Nephron progenitor cell (in vitro differentiated cells): ENCODE measurements at regions not wholly inside any gene's neighbourhood (a gene's known extent, or its start where the extent isn't known, plus 50 kb on each side); places are given as distances from the start of the nearest gene placed in this dataset.
"Not testable (repeated sequence)": the region's sequence is repeated elsewhere in the genome, so short reads cannot be mapped to it uniquely, and the experiment has no call there.

Experiments used
- DNase-seq: peaks from one replicate; pipeline ENCODE4 v3.0.0; 2021
- H3K27ac Mint-ChIP-seq: 2 replicates; pipeline ENCODE4 v1.8.0; 2021; ENCODE audit warnings: mild to moderate bottlenecking, moderate library complexity, mixed read lengths
- H3K27me3 Mint-ChIP-seq: 2 replicates; pipeline ENCODE4 v1.8.0; 2021; ENCODE audit warnings: mild to moderate bottlenecking, low read depth, mixed read lengths; ENCODE audit not compliant: poor library complexity
- H3K36me3 Mint-ChIP-seq: 2 replicates; pipeline ENCODE4 v1.8.0; 2021; ENCODE audit warnings: low read depth, mixed read lengths
- H3K4me1 Mint-ChIP-seq: 2 replicates; pipeline ENCODE4 v1.8.0; 2021; ENCODE audit warnings: mixed read lengths
- H3K4me3 Mint-ChIP-seq: 2 replicates; pipeline ENCODE4 v1.8.0; 2021; ENCODE audit warnings: mild to moderate bottlenecking, moderate library complexity, mixed read lengths
- H3K9me3 Mint-ChIP-seq: 2 replicates; pipeline ENCODE4 v1.8.0; 2021; ENCODE audit warnings: mild to moderate bottlenecking, moderate library complexity, mixed read lengths
- TF ChIP-seq, protein P1 (sequence below): fragments of 200-600 bp; sonication (generic); IDR thresholded peaks from 2 replicates; pipeline ENCODE4 v1.5.0; 2021; ENCODE audit warnings: antibody characterized with exemption

DNA sequence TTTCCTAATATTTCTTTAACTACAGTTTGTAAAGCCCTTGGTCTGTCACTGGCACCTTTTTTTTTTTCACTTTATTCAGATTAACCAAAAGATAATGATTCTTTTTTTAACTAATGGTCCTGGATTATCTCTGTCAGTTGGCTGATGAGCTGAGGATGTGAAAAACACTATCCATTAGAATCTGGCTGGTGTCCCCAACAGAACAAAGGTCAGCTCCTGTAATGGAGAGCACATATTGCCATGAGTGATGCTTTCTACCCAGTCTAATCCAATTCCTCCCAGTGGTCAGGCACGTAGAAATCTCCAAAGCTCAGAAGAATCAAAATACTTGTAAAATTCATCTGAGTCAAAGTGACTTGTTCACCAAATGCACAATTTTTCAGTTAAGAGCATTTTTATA lies 491.7 kb upstream of the PIK3R1 start:
- Mint-ChIP-seq H3K4me1 (peaks cover 14% of the 10 kb centered on the region), H3K36me3 (peaks cover 18% of the 10 kb centered on the region), H3K27me3 (no peaks in the 10 kb centered on the region), H3K9me3 (peaks cover 23% of the 10 kb centered on the region), H3K27ac (no peak overlapping the region), H3K4me3 (no peak overlapping the region)
- DNase-seq: no peak
- TF ChIP-seq, protein P1, sequence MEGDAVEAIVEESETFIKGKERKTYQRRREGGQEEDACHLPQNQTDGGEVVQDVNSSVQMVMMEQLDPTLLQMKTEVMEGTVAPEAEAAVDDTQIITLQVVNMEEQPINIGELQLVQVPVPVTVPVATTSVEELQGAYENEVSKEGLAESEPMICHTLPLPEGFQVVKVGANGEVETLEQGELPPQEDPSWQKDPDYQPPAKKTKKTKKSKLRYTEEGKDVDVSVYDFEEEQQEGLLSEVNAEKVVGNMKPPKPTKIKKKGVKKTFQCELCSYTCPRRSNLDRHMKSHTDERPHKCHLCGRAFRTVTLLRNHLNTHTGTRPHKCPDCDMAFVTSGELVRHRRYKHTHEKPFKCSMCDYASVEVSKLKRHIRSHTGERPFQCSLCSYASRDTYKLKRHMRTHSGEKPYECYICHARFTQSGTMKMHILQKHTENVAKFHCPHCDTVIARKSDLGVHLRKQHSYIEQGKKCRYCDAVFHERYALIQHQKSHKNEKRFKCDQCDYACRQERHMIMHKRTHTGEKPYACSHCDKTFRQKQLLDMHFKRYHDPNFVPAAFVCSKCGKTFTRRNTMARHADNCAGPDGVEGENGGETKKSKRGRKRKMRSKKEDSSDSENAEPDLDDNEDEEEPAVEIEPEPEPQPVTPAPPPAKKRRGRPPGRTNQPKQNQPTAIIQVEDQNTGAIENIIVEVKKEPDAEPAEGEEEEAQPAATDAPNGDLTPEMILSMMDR: no peak

DNA sequence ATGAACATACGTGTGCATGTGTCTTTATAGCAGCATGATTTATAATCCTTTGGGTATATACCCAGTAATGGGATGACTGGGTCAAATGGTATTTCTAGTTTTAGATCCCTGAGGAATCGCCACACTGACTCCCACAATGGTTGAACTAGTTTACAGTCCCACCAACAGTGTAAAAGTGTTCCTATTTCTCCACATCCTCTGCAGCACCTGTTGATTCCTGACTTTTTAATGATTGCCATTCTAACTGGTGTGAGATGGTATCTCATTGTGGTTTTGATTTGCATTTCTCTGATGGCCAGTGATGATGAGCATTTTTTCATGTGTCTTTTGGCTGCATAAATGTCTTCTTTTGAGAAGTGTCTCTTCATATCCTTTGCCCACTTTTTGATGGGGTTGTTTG lies 493.0 kb upstream of the PIK3R1 start:
- Mint-ChIP-seq H3K36me3 (peaks cover 18% of the 10 kb centered on the region), H3K9me3 (peaks cover 23% of the 10 kb centered on the region), H3K4me1 (peaks cover 14% of the 10 kb centered on the region)
- not testable (repeated sequence) for H3K27me3 Mint-ChIP-seq, DNase-seq, H3K4me3 Mint-ChIP-seq, H3K27ac Mint-ChIP-seq

DNA sequence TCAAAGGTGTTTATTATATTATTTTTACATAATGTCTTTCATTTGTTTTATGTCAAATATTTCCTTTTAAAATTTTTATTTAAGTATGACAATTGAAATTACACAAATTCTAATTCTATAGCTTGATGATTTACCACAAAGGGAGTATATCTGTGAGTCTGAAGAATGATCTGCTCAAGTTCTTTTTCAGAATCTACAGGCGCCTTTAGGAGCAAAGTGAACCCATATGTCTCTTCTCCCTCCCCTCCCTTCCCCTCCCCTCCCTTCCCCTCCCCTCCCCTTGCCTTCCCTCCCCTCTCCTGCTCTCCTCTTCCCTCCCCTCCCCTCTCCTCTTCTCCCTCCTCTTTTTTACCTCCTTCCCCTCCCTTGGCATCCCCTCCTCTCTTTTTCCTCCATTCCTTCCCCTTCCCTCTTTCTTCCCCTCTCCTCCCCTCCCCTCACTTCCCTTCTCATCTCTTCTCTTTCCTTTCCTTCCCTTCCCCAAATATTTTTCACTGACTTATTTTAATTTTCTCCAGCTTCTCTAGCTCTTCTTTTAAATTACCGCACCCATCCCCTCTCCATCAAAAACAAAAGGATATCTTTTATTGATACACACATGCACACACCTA lies 495.3 kb upstream of the PIK3R1 start:
- Mint-ChIP-seq H3K27ac (no peak overlapping the region), H3K4me3 (no peak overlapping the region), H3K27me3 (no peaks in the 10 kb centered on the region), H3K9me3 (peaks cover 28% of the 10 kb centered on the region), H3K36me3 (peaks cover 7% of the 10 kb centered on the region), H3K4me1 (peaks cover 14% of the 10 kb centered on the region)
- TF ChIP-seq, protein P1: no peak
- no peak for DNase-seq

DNA sequence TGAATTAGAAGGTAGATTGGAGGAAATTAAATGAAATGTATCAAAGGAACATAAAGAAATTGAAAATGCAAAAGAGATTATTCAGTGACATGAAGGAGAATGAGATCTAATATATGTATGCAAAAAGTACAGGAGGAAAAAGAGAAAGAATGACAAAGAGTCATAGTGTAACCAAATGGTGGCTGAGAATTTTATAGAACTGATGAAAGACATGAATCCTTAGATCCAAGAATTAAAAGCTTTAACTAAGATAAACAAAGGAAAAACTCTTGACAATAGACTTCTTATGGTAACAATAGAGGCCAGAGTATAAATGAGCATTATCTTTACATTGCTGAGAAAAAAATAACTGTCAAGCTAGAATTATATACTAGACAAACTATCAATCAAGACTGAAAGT lies 505.4 kb upstream of the CD180 start:
- Mint-ChIP-seq H3K27me3 (peaks cover 3% of the 10 kb centered on the region), H3K27ac (no peak overlapping the region), H3K36me3 (peaks cover 49% of the 10 kb centered on the region), H3K4me1 (no peaks in the 10 kb centered on the region), H3K4me3 (no peak overlapping the region), H3K9me3 (peaks cover 67% of the 10 kb centered on the region)
- TF ChIP-seq, protein P1: no peak
- DNase-seq: no peak

DNA sequence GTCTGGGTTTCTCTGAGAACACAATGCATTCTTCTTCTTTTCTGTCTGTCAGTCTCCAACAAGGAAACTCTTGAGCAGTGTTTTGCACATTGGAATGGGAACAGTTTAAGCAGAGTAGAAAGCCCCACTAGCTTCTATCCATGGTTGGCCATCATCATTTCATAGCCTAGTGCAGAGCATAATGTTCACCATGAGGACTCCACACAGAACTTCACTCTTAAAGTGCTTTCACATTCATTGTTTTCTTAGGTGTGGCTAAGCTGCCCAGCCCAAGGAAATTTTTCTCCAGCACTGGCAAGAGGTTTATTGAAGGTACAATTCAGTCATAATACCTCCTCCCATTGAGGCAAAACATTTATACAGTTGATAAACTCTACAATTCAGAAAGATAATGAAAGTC lies 503.0 kb upstream of the CD180 start:
- Mint-ChIP-seq H3K27me3 (peaks cover 3% of the 10 kb centered on the region), H3K36me3 (peaks cover 40% of the 10 kb centered on the region), H3K4me3 (no peak overlapping the region), H3K4me1 (no peaks in the 10 kb centered on the region), H3K27ac (no peak overlapping the region), H3K9me3 (peaks cover 44% of the 10 kb centered on the region)
- TF ChIP-seq, protein P1: no peak
- no peak for DNase-seq

DNA sequence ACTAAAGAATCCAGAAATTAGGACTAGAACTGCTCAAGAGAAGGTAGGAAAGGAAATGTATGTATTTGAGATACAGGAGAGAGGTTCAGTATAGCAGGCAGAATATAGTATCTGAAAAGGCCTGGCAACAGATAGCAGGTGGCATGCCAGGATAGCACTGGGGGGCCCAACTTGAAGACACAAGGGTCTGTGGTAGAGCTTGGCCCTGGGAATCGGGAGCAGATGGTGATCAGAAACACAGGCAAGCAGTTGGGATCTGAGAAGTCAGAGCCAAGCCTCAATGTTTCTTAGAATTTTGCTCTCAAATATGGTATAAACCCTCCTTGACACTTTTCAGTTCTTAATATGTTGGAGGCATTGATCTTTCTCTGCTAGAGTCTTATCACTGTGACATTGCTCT lies 499.8 kb upstream of the CD180 start:
- no peak overlapping the region for H3K4me3 Mint-ChIP-seq
- H3K4me1 Mint-ChIP-seq: peaks cover 5% of the 10 kb centered on the region
- peaks cover 36% of the 10 kb centered on the region for H3K36me3 Mint-ChIP-seq
- TF ChIP-seq, protein P1: no peak
- H3K9me3 Mint-ChIP-seq: peaks cover 28% of the 10 kb centered on the region
- H3K27me3 Mint-ChIP-seq: no peaks in the 10 kb centered on the region
- H3K27ac Mint-ChIP-seq: no peak overlapping the region
- no peak for DNase-seq
